ENCODE measurements at regions not wholly inside any gene's neighbourhood (a gene's known extent, or its start where the extent isn't known, plus 50 kb on each side); places are given as distances from the start of the nearest gene placed in this dataset.

- H3K9me3 Mint-ChIP-seq (ENCODE audit: unreplicated experiment), result peaks cover 23% of the 10 kb centered on the region
- H3K36me3 Mint-ChIP-seq (ENCODE audit: unreplicated experiment), result peaks cover 3% of the 10 kb centered on the region
- no peak overlapping the region for H3K27ac Mint-ChIP-seq (ENCODE audit: unreplicated experiment)
- DNase-seq (ENCODE audit: extremely low spot score, unreplicated experiment), result no peak
- H3K27me3 Mint-ChIP-seq (ENCODE audit: unreplicated experiment), result peaks cover 2% of the 10 kb centered on the region
- H3K4me1 Mint-ChIP-seq (ENCODE audit: unreplicated experiment), result no peaks in the 10 kb centered on the region
- no peak overlapping the region for H3K4me3 Mint-ChIP-seq (ENCODE audit: unreplicated experiment)
- no peak for TF ChIP-seq CTCF (IDR thresholded peaks at IDR 0.05)
These were observed 104.4 kb upstream of the C2CD4B start for GRCh38 chr15:62269504-62269903.

- Mint-ChIP-seq H3K4me3 (ENCODE audit: unreplicated experiment) (no peak overlapping the region), H3K27ac (ENCODE audit: unreplicated experiment) (no peak overlapping the region), H3K4me1 (ENCODE audit: unreplicated experiment) (no peaks in the 10 kb centered on the region), H3K36me3 (ENCODE audit: unreplicated experiment) (peaks cover 3% of the 10 kb centered on the region), H3K9me3 (ENCODE audit: unreplicated experiment) (peaks cover 23% of the 10 kb centered on the region), H3K27me3 (ENCODE audit: unreplicated experiment) (peaks cover 6% of the 10 kb centered on the region)
- TF ChIP-seq CTCF (IDR thresholded peaks at IDR 0.05), result no peak
- no peak for DNase-seq (ENCODE audit: extremely low spot score, unreplicated experiment)
These were observed 105.3 kb upstream of the C2CD4B start for GRCh38 chr15:62270216-62270921.

GRCh38 chr15:62272290-62272689 is 107.2 kb upstream of the C2CD4B start:
- no peak for DNase-seq (ENCODE audit: extremely low spot score, unreplicated experiment)
- H3K4me1 Mint-ChIP-seq (ENCODE audit: unreplicated experiment), result no peaks in the 10 kb centered on the region
- H3K36me3 Mint-ChIP-seq (ENCODE audit: unreplicated experiment), result peaks cover 3% of the 10 kb centered on the region
- peaks cover 23% of the 10 kb centered on the region for H3K9me3 Mint-ChIP-seq (ENCODE audit: unreplicated experiment)
- H3K4me3 Mint-ChIP-seq (ENCODE audit: unreplicated experiment), result no peak overlapping the region
- no peak for TF ChIP-seq CTCF (IDR thresholded peaks at IDR 0.05)
- H3K27me3 Mint-ChIP-seq (ENCODE audit: unreplicated experiment), result peaks cover 12% of the 10 kb centered on the region
- H3K27ac Mint-ChIP-seq (ENCODE audit: unreplicated experiment), result no peak overlapping the region

- Mint-ChIP-seq H3K27me3 (ENCODE audit: unreplicated experiment) (peaks cover 47% of the 10 kb centered on the region), H3K4me3 (ENCODE audit: unreplicated experiment) (no peak overlapping the region), H3K4me1 (ENCODE audit: unreplicated experiment) (no peaks in the 10 kb centered on the region), H3K9me3 (ENCODE audit: unreplicated experiment) (peaks cover 11% of the 10 kb centered on the region), H3K27ac (ENCODE audit: unreplicated experiment) (no peak overlapping the region), H3K36me3 (ENCODE audit: unreplicated experiment) (no peaks in the 10 kb centered on the region)
- no peak for DNase-seq (ENCODE audit: extremely low spot score, unreplicated experiment)
- TF ChIP-seq CTCF (IDR thresholded peaks at IDR 0.05), result no peak
These were observed 110.7 kb upstream of the C2CD4B start for GRCh38 chr15:62275831-62276230.

- no peak overlapping the region for H3K27ac Mint-ChIP-seq (ENCODE audit: unreplicated experiment)
- no peaks in the 10 kb centered on the region for H3K4me1 Mint-ChIP-seq (ENCODE audit: unreplicated experiment)
- H3K27me3 Mint-ChIP-seq (ENCODE audit: unreplicated experiment), result peaks cover 58% of the 10 kb centered on the region
- no peak for TF ChIP-seq CTCF (IDR thresholded peaks at IDR 0.05)
- no peak for DNase-seq (ENCODE audit: extremely low spot score, unreplicated experiment)
- H3K9me3 Mint-ChIP-seq (ENCODE audit: unreplicated experiment), result no peaks in the 10 kb centered on the region
- H3K36me3 Mint-ChIP-seq (ENCODE audit: unreplicated experiment), result no peaks in the 10 kb centered on the region
- H3K4me3 Mint-ChIP-seq (ENCODE audit: unreplicated experiment), result no peak overlapping the region
These were observed 112.8 kb upstream of the C2CD4B start for GRCh38 chr15:62277816-62278394.

All from osteocyte (in vitro differentiated cells).